OCI-LY1 (cell line): ENCODE measurements at regions not wholly inside any gene's neighbourhood (a gene's known extent, or its start where the extent isn't known, plus 50 kb on each side); places are given as distances from the start of the nearest gene placed in this dataset.
A peak's percentile ranks its signal among the peaks of the same experiment; 100 is the strongest.
"Not testable (repeated sequence)": the region's sequence is repeated elsewhere in the genome, so short reads cannot be mapped to it uniquely, and the experiment has no call there.

Experiments used
- H2AFZ ChIP-seq: fragments of 200-600 bp; sonication (generic), shearing (Covaris generic); 2 replicates; pipeline ENCODE4 v1.6.0; 2014; ENCODE audit warnings: antibody characterized with exemption, mild to moderate bottlenecking, low read length
- H3F3A ChIP-seq: fragments of 200-600 bp; sonication (generic), shearing (Covaris generic); 2 replicates; pipeline ENCODE4 v1.6.0; 2014; ENCODE audit warnings: mild to moderate bottlenecking, antibody characterized with exemption, low read length, moderate library complexity; ENCODE audit not compliant: insufficient read depth
- H3K27ac ChIP-seq: fragments of 200-600 bp; sonication (generic); 2 replicates; pipeline ENCODE4 v1.5.1; 2014; ENCODE audit warnings: low read length, mixed run types, mild to moderate bottlenecking, low read depth; ENCODE audit not compliant: poor library complexity, severe bottlenecking
- H3K27me3 ChIP-seq: fragments of 200-600 bp; sonication (generic); 2 replicates; pipeline ENCODE4 v1.6.0; 2014; ENCODE audit warnings: antibody characterized with exemption, mild to moderate bottlenecking, low read length, moderate library complexity; ENCODE audit not compliant: insufficient read depth
- H3K36me3 ChIP-seq: fragments of 200-600 bp; sonication (generic); 2 replicates; pipeline ENCODE4 v1.6.1; 2014; ENCODE audit warnings: mild to moderate bottlenecking, antibody characterized with exemption, low read length, moderate library complexity, mixed read lengths; ENCODE audit not compliant: insufficient read depth
- H3K4me1 ChIP-seq: fragments of 200-600 bp; sonication (generic); 2 replicates; pipeline ENCODE4 v1.5.1; 2014; ENCODE audit warnings: mild to moderate bottlenecking, low read length, moderate library complexity; ENCODE audit not compliant: insufficient read depth, severe bottlenecking
- H3K4me2 ChIP-seq: fragments of 200-600 bp; sonication (generic), shearing (Covaris generic); 2 replicates; pipeline ENCODE4 v1.6.1; 2014; ENCODE audit warnings: low read length
- H3K4me3 ChIP-seq: fragments of 200-600 bp; sonication (generic); 2 replicates; pipeline ENCODE4 v1.5.1; 2014; ENCODE audit warnings: low read length, low read depth, mild to moderate bottlenecking, mixed read lengths; ENCODE audit not compliant: poor library complexity, severe bottlenecking
- H3K79me2 ChIP-seq: fragments of 200-600 bp; shearing (Covaris generic); 2 replicates; pipeline ENCODE4 v1.6.1; 2016; ENCODE audit warnings: mixed run types, low read length, mixed read lengths; ENCODE audit not compliant: insufficient read depth
- H3K9ac ChIP-seq: fragments of 200-600 bp; sonication (generic), shearing (Covaris generic); 2 replicates; pipeline ENCODE4 v1.6.1; 2014; ENCODE audit warnings: mild to moderate bottlenecking, low read length, mixed read lengths
- H3K9me2 ChIP-seq: fragments of 200-600 bp; sonication (generic), shearing (Covaris generic); 2 replicates; pipeline ENCODE4 v1.6.1; 2014; ENCODE audit warnings: low read depth, mild to moderate bottlenecking, low read length, mixed read lengths
- H3K9me3 ChIP-seq: fragments of 200-600 bp; shearing (Covaris generic); 2 replicates; pipeline ENCODE4 v1.6.1; 2014; ENCODE audit warnings: low read length, mixed read lengths
- H4K20me1 ChIP-seq: fragments of 200-600 bp; sonication (generic), shearing (Covaris generic); 2 replicates; pipeline ENCODE4 v1.6.0; 2016; ENCODE audit warnings: mild to moderate bottlenecking, low read length; ENCODE audit not compliant: insufficient read depth
- CTCF ChIP-seq: fragments of 200-600 bp; sonication (generic), shearing (Covaris generic); IDR thresholded peaks from 2 replicates; pipeline ENCODE4 v1.5.1; 2017; ENCODE audit warnings: mild to moderate bottlenecking, antibody characterized with exemption, low read length, moderate library complexity, mixed read lengths
- EZH2 ChIP-seq: fragments of 200-600 bp; sonication (generic), shearing (Covaris generic); IDR thresholded peaks from 2 replicates; pipeline ENCODE4 v1.8.0; 2017; ENCODE audit warnings: borderline replicate concordance, mixed run types, mild to moderate bottlenecking, antibody characterized with exemption, low read length, moderate library complexity, mixed read lengths

DNA sequence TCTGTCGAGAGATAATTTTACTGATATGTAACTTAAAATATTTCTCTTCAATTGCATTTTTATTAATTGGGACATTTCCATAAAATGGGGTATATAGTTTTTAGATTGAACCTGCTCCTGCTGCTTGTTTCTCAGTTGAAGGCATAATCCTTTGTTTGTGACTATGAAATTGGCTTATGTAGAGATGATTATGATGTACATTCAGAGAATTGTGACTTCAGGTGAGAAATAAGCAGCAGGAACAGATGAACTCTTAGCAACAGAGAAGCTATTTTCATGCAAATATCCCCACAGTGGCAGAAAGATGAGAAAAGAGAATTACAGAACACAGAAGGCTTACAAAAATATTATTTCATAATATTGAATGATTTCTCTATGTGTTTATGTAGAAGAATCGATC, 1499.5 kb upstream of the ADGRL3 start:
- H3K27me3 ChIP-seq, result no peaks in the 10 kb centered on the region
- H3K36me3 ChIP-seq, result no peaks in the 10 kb centered on the region
- no peak overlapping the region for H3K9ac ChIP-seq
- no peaks in the 10 kb centered on the region for H3K79me2 ChIP-seq
- H4K20me1 ChIP-seq, result no peaks in the 10 kb centered on the region
- H3K4me2 ChIP-seq, result no peak overlapping the region
- H3K9me2 ChIP-seq, result no peaks in the 10 kb centered on the region
- no peaks in the 10 kb centered on the region for H3K9me3 ChIP-seq
- no peak for TF ChIP-seq CTCF
- H3K27ac ChIP-seq, result no peak overlapping the region
- H3F3A ChIP-seq, result no peaks in the 10 kb centered on the region
- H2AFZ ChIP-seq, result no peak overlapping the region
- H3K4me1 ChIP-seq, result peaks cover 18% of the 10 kb centered on the region
- no peak overlapping the region for H3K4me3 ChIP-seq

GRCh38 chr4:59704616-59705015, 1495.5 kb upstream of the ADGRL3 start:
- H3F3A ChIP-seq, result no peaks in the 10 kb centered on the region
- H2AFZ ChIP-seq, result no peak overlapping the region
- H3K27ac ChIP-seq, result no peak overlapping the region
- no peak overlapping the region for H3K4me3 ChIP-seq
- no peaks in the 10 kb centered on the region for H3K9me3 ChIP-seq
- no peaks in the 10 kb centered on the region for H3K27me3 ChIP-seq
- no peaks in the 10 kb centered on the region for H4K20me1 ChIP-seq
- H3K4me1 ChIP-seq, result peaks cover 20% of the 10 kb centered on the region
- peak overlapping the region; percentile 4; the same call in 1 of the 2 replicates for H3K4me2 ChIP-seq
- H3K9ac ChIP-seq, result no peak overlapping the region
- H3K9me2 ChIP-seq, result no peaks in the 10 kb centered on the region
- TF ChIP-seq CTCF, result no peak
- TF ChIP-seq EZH2, result no peak
- no peaks in the 10 kb centered on the region for H3K36me3 ChIP-seq
- H3K79me2 ChIP-seq, result no peaks in the 10 kb centered on the region

DNA sequence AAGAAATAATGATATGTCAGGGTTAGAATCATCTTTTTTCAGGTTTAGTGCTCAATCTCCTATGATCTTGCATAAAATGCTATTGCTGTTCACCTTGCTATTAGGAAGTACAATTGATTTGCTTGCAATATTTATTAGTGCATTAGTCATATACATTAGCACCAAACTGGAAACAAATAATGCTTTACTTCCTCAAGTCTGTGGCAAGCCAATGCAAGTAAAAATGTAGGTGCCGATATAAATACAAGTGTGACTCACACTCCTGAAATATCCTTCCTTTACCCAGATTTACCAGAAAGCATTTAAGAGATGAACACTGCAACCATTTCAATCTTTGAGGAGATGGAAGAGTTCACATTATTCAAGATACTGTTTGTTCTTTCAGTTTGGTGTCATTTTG, 1487.7 kb upstream of the ADGRL3 start:
- no peaks in the 10 kb centered on the region for H3K4me1 ChIP-seq
- no peak overlapping the region for H3K4me3 ChIP-seq
- H3K27me3 ChIP-seq, result no peaks in the 10 kb centered on the region
- H3K9ac ChIP-seq, result no peak overlapping the region
- no peak overlapping the region for H3K4me2 ChIP-seq
- H3K9me3 ChIP-seq, result no peaks in the 10 kb centered on the region
- TF ChIP-seq EZH2 (no peak), CTCF (no peak)
- H3F3A ChIP-seq, result no peaks in the 10 kb centered on the region
- H3K27ac ChIP-seq, result no peak overlapping the region
- H3K9me2 ChIP-seq, result no peaks in the 10 kb centered on the region
- H2AFZ ChIP-seq, result no peak overlapping the region
- no peaks in the 10 kb centered on the region for H4K20me1 ChIP-seq
- H3K36me3 ChIP-seq, result no peaks in the 10 kb centered on the region
- H3K79me2 ChIP-seq, result no peaks in the 10 kb centered on the region

GRCh38 chr4:59724286-59724685, 1475.8 kb upstream of the ADGRL3 start:
- not testable (repeated sequence) for H3K4me3 ChIP-seq, H4K20me1 ChIP-seq, H3K9me3 ChIP-seq, H3K27me3 ChIP-seq, H3F3A ChIP-seq, H3K27ac ChIP-seq, H3K9me2 ChIP-seq, H2AFZ ChIP-seq, H3K4me2 ChIP-seq, H3K4me1 ChIP-seq, H3K79me2 ChIP-seq, H3K36me3 ChIP-seq, H3K9ac ChIP-seq
